Breast epithelium (tissue), 3 donors: ENCODE measurements at regions not wholly inside any gene's neighbourhood (a gene's known extent, or its start where the extent isn't known, plus 50 kb on each side); places are given as distances from the start of the nearest gene placed in this dataset.

ENCODE experiments used
- POLR2A ChIP-seq: fragments of 450-650 bp; IDR thresholded peaks from one replicate; pipeline ENCODE4 v1.6.1; 2016; ENCODE audit warnings: antibody characterized with exemption, mild to moderate bottlenecking, moderate library complexity
- POLR2AphosphoS5 ChIP-seq, 3 donors: sonication (generic); formaldehyde crosslinking; IDR thresholded peaks; one replicate each; pipeline ENCODE4 v1.6.1; 2017; ENCODE audit warnings: antibody characterized with exemption in 3 of 3
- TF ChIP-seq, protein P1 (sequence below), 3 donors: fragments of 450-650 bp; IDR thresholded peaks; one replicate each; pipeline ENCODE4 v1.5.1; 2016 to 2017; ENCODE audit warnings: antibody characterized with exemption in 3 of 3, mild to moderate bottlenecking in 3 of 3, moderate library complexity in 3 of 3

DNA sequence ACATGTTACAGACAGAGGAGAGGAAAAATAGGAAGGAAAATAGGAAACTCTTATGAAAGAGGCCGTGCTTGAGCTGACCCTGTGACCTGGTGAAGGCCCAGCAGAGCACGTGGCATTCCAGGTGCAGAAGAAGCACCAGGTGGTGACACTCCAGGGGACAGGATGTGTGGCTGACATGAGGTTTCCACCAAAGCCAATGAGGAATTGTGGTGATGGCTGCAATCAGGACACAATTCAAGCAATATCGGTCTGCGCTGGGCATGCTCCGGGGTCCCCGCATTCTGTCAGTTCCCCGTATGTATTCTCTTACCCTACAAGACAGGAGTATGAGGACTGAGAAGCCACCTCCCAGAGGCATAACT lies 504.2 kb downstream of the EIPR1 start:
- TF ChIP-seq, protein P1, sequence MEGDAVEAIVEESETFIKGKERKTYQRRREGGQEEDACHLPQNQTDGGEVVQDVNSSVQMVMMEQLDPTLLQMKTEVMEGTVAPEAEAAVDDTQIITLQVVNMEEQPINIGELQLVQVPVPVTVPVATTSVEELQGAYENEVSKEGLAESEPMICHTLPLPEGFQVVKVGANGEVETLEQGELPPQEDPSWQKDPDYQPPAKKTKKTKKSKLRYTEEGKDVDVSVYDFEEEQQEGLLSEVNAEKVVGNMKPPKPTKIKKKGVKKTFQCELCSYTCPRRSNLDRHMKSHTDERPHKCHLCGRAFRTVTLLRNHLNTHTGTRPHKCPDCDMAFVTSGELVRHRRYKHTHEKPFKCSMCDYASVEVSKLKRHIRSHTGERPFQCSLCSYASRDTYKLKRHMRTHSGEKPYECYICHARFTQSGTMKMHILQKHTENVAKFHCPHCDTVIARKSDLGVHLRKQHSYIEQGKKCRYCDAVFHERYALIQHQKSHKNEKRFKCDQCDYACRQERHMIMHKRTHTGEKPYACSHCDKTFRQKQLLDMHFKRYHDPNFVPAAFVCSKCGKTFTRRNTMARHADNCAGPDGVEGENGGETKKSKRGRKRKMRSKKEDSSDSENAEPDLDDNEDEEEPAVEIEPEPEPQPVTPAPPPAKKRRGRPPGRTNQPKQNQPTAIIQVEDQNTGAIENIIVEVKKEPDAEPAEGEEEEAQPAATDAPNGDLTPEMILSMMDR (IDR thresholded peaks at IDR 0.05): no peak
- TF ChIP-seq POLR2A (no peak), POLR2AphosphoS5 (IDR thresholded peaks at IDR 0.05) (no peak)
